ENCODE measurements at regions not wholly inside any gene's neighbourhood (a gene's known extent, or its start where the extent isn't known, plus 50 kb on each side); places are given as distances from the start of the nearest gene placed in this dataset.

GRCh38 chr13:107466326-107467099 lies 748.8 kb downstream of the LIG4 start:
- H3K4me3 ChIP-seq (ENCODE audit: low read depth, low read length), result no peak overlapping the region
- H3K36me3 ChIP-seq, result no peaks in the 10 kb centered on the region
- H3K9me3 ChIP-seq (ENCODE audit: severe bottlenecking), result no peaks in the 10 kb centered on the region
- no peak for DNase-seq
- no peak for TF ChIP-seq CTCF (IDR thresholded peaks at IDR 0.05; ENCODE audit: low read depth, low read length)
- no peak overlapping the region for H3K27ac ChIP-seq
- no peaks in the 10 kb centered on the region for H3K27me3 ChIP-seq (ENCODE audit: insufficient read depth, low read depth, severe bottlenecking)

- TF ChIP-seq CTCF (IDR thresholded peaks at IDR 0.05; ENCODE audit: low read depth, low read length), result no peak
- H3K27ac ChIP-seq, result no peak overlapping the region
- DNase-seq, result no peak
These were observed 752.8 kb downstream of the LIG4 start for GRCh38 chr13:107462501-107462900.

GRCh38 chr13:107461751-107462150 lies 753.6 kb downstream of the LIG4 start:
- H3K4me3 ChIP-seq (ENCODE audit: low read depth, low read length), result no peak overlapping the region

More at GRCh38 chr13:107462501-107462900, 752.8 kb downstream of the LIG4 start:
- Histone ChIP-seq H3K36me3 (no peaks in the 10 kb centered on the region), H3K27me3 (ENCODE audit: insufficient read depth, low read depth, severe bottlenecking) (no peaks in the 10 kb centered on the region), H3K9me3 (ENCODE audit: severe bottlenecking) (no peaks in the 10 kb centered on the region), H3K4me3 (ENCODE audit: low read depth, low read length) (no peak overlapping the region)

GRCh38 chr13:107459430-107459829 lies 755.9 kb downstream of the LIG4 start:
- no peak for DNase-seq
- Histone ChIP-seq H3K4me3 (ENCODE audit: low read depth, low read length) (no peak overlapping the region), H3K27me3 (ENCODE audit: insufficient read depth, low read depth, severe bottlenecking) (no peaks in the 10 kb centered on the region), H3K36me3 (no peaks in the 10 kb centered on the region), H3K27ac (no peak overlapping the region), H3K9me3 (ENCODE audit: severe bottlenecking) (peaks cover 3% of the 10 kb centered on the region)
- no peak for TF ChIP-seq CTCF (IDR thresholded peaks at IDR 0.05; ENCODE audit: low read depth, low read length)

More at GRCh38 chr13:107461751-107462150, 753.6 kb downstream of the LIG4 start:
- Histone ChIP-seq H3K27me3 (ENCODE audit: insufficient read depth, low read depth, severe bottlenecking) (no peaks in the 10 kb centered on the region), H3K9me3 (ENCODE audit: severe bottlenecking) (no peaks in the 10 kb centered on the region), H3K27ac (no peak overlapping the region), H3K36me3 (no peaks in the 10 kb centered on the region)
- no peak for DNase-seq
- no peak for TF ChIP-seq CTCF (IDR thresholded peaks at IDR 0.05; ENCODE audit: low read depth, low read length)

GRCh38 chr13:107458269-107458668 lies 757.1 kb downstream of the LIG4 start:
- H3K4me3 ChIP-seq (ENCODE audit: low read depth, low read length), result no peak overlapping the region
- no peaks in the 10 kb centered on the region for H3K36me3 ChIP-seq
- no peaks in the 10 kb centered on the region for H3K27me3 ChIP-seq (ENCODE audit: insufficient read depth, low read depth, severe bottlenecking)
- peaks cover 12% of the 10 kb centered on the region for H3K9me3 ChIP-seq (ENCODE audit: severe bottlenecking)
- no peak overlapping the region for H3K27ac ChIP-seq
- no peak for DNase-seq
- TF ChIP-seq CTCF (IDR thresholded peaks at IDR 0.05; ENCODE audit: low read depth, low read length), result no peak

GRCh38 chr13:107457686-107458085 lies 757.6 kb downstream of the LIG4 start:
- Histone ChIP-seq H3K4me3 (ENCODE audit: low read depth, low read length) (no peak overlapping the region), H3K9me3 (ENCODE audit: severe bottlenecking) (peaks cover 17% of the 10 kb centered on the region), H3K27ac (no peak overlapping the region), H3K27me3 (ENCODE audit: insufficient read depth, low read depth, severe bottlenecking) (no peaks in the 10 kb centered on the region), H3K36me3 (no peaks in the 10 kb centered on the region)
- no peak for TF ChIP-seq CTCF (IDR thresholded peaks at IDR 0.05; ENCODE audit: low read depth, low read length)
- DNase-seq, result no peak

Data from WERI-Rb-1 (cell line).